ENCODE measurements at regions not wholly inside any gene's neighbourhood (a gene's known extent, or its start where the extent isn't known, plus 50 kb on each side); places are given as distances from the start of the nearest gene placed in this dataset.
"Not testable (repeated sequence)": the region's sequence is repeated elsewhere in the genome, so short reads cannot be mapped to it uniquely, and the experiment has no call there.

GRCh38 chr12:80017261-80017870 lies 82.0 kb upstream of the OTOGL start:
- POLR2A ChIA-PET, result no interaction called here
- TF ChIP-seq, protein P1, sequence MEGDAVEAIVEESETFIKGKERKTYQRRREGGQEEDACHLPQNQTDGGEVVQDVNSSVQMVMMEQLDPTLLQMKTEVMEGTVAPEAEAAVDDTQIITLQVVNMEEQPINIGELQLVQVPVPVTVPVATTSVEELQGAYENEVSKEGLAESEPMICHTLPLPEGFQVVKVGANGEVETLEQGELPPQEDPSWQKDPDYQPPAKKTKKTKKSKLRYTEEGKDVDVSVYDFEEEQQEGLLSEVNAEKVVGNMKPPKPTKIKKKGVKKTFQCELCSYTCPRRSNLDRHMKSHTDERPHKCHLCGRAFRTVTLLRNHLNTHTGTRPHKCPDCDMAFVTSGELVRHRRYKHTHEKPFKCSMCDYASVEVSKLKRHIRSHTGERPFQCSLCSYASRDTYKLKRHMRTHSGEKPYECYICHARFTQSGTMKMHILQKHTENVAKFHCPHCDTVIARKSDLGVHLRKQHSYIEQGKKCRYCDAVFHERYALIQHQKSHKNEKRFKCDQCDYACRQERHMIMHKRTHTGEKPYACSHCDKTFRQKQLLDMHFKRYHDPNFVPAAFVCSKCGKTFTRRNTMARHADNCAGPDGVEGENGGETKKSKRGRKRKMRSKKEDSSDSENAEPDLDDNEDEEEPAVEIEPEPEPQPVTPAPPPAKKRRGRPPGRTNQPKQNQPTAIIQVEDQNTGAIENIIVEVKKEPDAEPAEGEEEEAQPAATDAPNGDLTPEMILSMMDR (IDR thresholded peaks at IDR 0.05; ENCODE audit: unreplicated experiment), result no peak
- H3K36me3 Mint-ChIP-seq (ENCODE audit: insufficient read depth, unreplicated experiment), result no peaks in the 10 kb centered on the region
- H3K9me3 Mint-ChIP-seq (ENCODE audit: unreplicated experiment), result peaks cover 7% of the 10 kb centered on the region
- CTCF ChIA-PET, result interaction anchor here (0.6 kb wide), 1 partner anchor 1779 kb away, joined by 4 read pairs; no protein-coding TSS in a partner anchor
- H3K27ac Mint-ChIP-seq (ENCODE audit: low read depth, unreplicated experiment), result no peak overlapping the region
- DNase-seq (ENCODE audit: unreplicated experiment), result no peak
- no peaks in the 10 kb centered on the region for H3K4me1 Mint-ChIP-seq (ENCODE audit: insufficient read depth, unreplicated experiment)
- intact Hi-C loops (cut with micrococcal nuclease), result no loop called here
- H3K27me3 Mint-ChIP-seq (ENCODE audit: insufficient read depth, unreplicated experiment), result no peaks in the 10 kb centered on the region
- BruUV-seq (replicated peaks), result no TSS peak
- no peak overlapping the region for H3K4me3 Mint-ChIP-seq (ENCODE audit: unreplicated experiment)

DNA sequence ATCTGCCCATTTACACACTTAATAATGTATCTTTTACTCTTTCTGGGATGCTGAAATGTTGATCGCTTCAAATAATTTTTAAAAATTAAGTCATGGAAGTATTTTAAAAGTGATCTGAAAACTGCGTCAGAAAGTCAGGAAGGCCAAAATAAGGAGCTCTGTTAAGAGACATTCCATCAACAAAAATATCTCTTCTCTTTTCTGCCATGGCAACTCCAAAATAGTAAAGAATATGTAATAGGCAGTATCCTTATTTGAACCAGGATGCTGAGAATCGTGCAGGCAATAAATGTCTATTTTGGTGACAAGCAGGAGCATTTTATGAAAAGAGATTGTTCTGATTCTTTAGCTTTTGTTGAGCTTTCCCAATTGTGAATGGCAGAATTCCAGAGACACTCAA lies 81.8 kb upstream of the PPP1R12A start:
- intact Hi-C loops (cut with micrococcal nuclease), result no loop called here
- DNase-seq (ENCODE audit: unreplicated experiment), result no peak
- CTCF ChIA-PET, result no interaction called here
- Mint-ChIP-seq H3K36me3 (ENCODE audit: insufficient read depth, unreplicated experiment) (no peaks in the 10 kb centered on the region), H3K4me1 (ENCODE audit: insufficient read depth, unreplicated experiment) (no peaks in the 10 kb centered on the region), H3K27ac (ENCODE audit: low read depth, unreplicated experiment) (no peak overlapping the region), H3K4me3 (ENCODE audit: unreplicated experiment) (no peak overlapping the region), H3K27me3 (ENCODE audit: insufficient read depth, unreplicated experiment) (no peaks in the 10 kb centered on the region), H3K9me3 (ENCODE audit: unreplicated experiment) (peaks cover 7% of the 10 kb centered on the region)
- POLR2A ChIA-PET, result no interaction called here
- TF ChIP-seq, protein P1 (IDR thresholded peaks at IDR 0.05; ENCODE audit: unreplicated experiment), result no peak
- no TSS peak for BruUV-seq (replicated peaks)

GRCh38 chr12:80015660-80016059 lies 80.8 kb upstream of the PPP1R12A start:
- H3K9me3 Mint-ChIP-seq (ENCODE audit: unreplicated experiment), result peaks cover 7% of the 10 kb centered on the region
- ChIA-PET CTCF (interaction anchor here (0.7 to 1.0 kb wide), 3 partner anchors 15 to 405 kb away, joined by 3 read pairs; no protein-coding TSS in a partner anchor), POLR2A (interaction anchor here (0.5 kb wide), 1 partner anchor 135 kb away, joined by 3 read pairs; no protein-coding TSS in a partner anchor)
- intact Hi-C loops (cut with micrococcal nuclease), result no loop called here
- no peaks in the 10 kb centered on the region for H3K36me3 Mint-ChIP-seq (ENCODE audit: insufficient read depth, unreplicated experiment)
- H3K27ac Mint-ChIP-seq (ENCODE audit: low read depth, unreplicated experiment), result no peak overlapping the region
- TF ChIP-seq, protein P1 (IDR thresholded peaks at IDR 0.05; ENCODE audit: unreplicated experiment), result no peak
- no TSS peak for BruUV-seq (replicated peaks)
- H3K4me3 Mint-ChIP-seq (ENCODE audit: unreplicated experiment), result no peak overlapping the region
- no peaks in the 10 kb centered on the region for H3K4me1 Mint-ChIP-seq (ENCODE audit: insufficient read depth, unreplicated experiment)
- DNase-seq (ENCODE audit: unreplicated experiment), result no peak
- H3K27me3 Mint-ChIP-seq (ENCODE audit: insufficient read depth, unreplicated experiment), result no peaks in the 10 kb centered on the region

DNA sequence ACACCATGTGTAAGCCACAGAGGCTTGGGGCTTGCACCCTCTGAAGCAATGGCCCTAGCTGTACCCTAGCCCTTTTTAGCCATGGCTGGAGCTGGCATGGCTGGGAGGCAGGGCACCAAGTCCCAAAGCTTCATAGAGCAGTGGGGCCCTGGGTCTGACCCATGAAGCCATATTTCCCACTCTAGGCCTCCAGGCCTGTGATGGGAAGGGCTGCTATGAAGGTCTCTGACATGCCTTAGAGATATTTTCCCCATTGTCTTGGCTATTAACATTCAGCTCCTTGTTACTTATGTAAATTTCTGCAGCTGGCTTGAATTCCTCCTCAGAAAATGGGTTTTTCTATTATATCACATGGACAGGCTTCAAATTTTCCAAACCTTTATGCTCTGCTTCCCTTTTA lies 68.8 kb upstream of the PPP1R12A start:
- POLR2A ChIA-PET, result interaction anchor here (0.6 kb wide), 1 partner anchor 38 kb away, joined by 3 read pairs; no protein-coding TSS in a partner anchor
- H3K9me3 Mint-ChIP-seq (ENCODE audit: unreplicated experiment); H3K27me3 Mint-ChIP-seq (ENCODE audit: insufficient read depth, unreplicated experiment); DNase-seq (ENCODE audit: unreplicated experiment); H3K27ac Mint-ChIP-seq (ENCODE audit: low read depth, unreplicated experiment); H3K4me1 Mint-ChIP-seq (ENCODE audit: insufficient read depth, unreplicated experiment); BruUV-seq (replicated peaks); H3K36me3 Mint-ChIP-seq (ENCODE audit: insufficient read depth, unreplicated experiment); intact Hi-C loops (cut with micrococcal nuclease); H3K4me3 Mint-ChIP-seq (ENCODE audit: unreplicated experiment): not testable (repeated sequence)
- CTCF ChIA-PET, result interaction anchor here (1.2 kb wide), 1 partner anchor 38 kb away, joined by 3 read pairs; no protein-coding TSS in a partner anchor
